Keratinocyte (primary cell): ENCODE measurements at regions not wholly inside any gene's neighbourhood (a gene's known extent, or its start where the extent isn't known, plus 50 kb on each side); places are given as distances from the start of the nearest gene placed in this dataset.

Experiments used
- DNase-seq: peaks from one replicate; pipeline ENCODE4 v3.0.0-alpha.2; 2011; ENCODE audit warnings: low read depth, missing footprints, low spot score
- FAIRE-seq: peaks from 2 replicates; lab custom pipeline; 2011; peaks lifted over from hg19 to GRCh38; lab: Jason Lieb, UNC
- H2AFZ ChIP-seq: 2 replicates; pipeline ENCODE4 v1.6.0; 2012; ENCODE audit warnings: low read length, control low read depth, inconsistent platforms; ENCODE audit not compliant: control insufficient read depth
- H3K27ac ChIP-seq: 2 replicates; pipeline ENCODE4 v1.5.1; 2011; ENCODE audit warnings: low read length; ENCODE audit not compliant: control insufficient read depth, insufficient read depth
- H3K27me3 ChIP-seq: 3 replicates; pipeline ENCODE4 v1.6.0; 2011; ENCODE audit warnings: low read length; ENCODE audit not compliant: control insufficient read depth, insufficient read depth; ENCODE audit errors: extremely low read depth
- H3K36me3 ChIP-seq, 2 experiments: 2 replicates in 1 of 2; 3 replicates in 1 of 2; pipeline ENCODE4 v1.5.1; 2011; ENCODE audit warnings: low read length in 2 of 2, mild to moderate bottlenecking in 1 of 2; ENCODE audit not compliant: control insufficient read depth in 2 of 2, insufficient read depth in 2 of 2; ENCODE audit errors: extremely low read depth in 1 of 2
- H3K4me1 ChIP-seq: 3 replicates; pipeline ENCODE4 v1.5.1; 2011; ENCODE audit warnings: low read length; ENCODE audit not compliant: control insufficient read depth, insufficient read depth; ENCODE audit errors: extremely low read depth
- H3K4me2 ChIP-seq: 3 replicates; pipeline ENCODE4 v1.6.0; 2011; ENCODE audit warnings: low read depth, low read length; ENCODE audit not compliant: control insufficient read depth, insufficient read depth; ENCODE audit errors: extremely low read depth
- H3K4me3 ChIP-seq, 3 experiments: fragments of 200-600 bp in 1 of 3; sonication (generic) in 1 of 3; 2 replicates in 2 of 3; 3 replicates in 1 of 3; pipeline ENCODE4 v1.5.1; 2011 to 2016; ENCODE audit warnings: low read length in 3 of 3, mild to moderate bottlenecking in 3 of 3, control low read depth in 2 of 3, inconsistent platforms in 1 of 3, low read depth in 1 of 3, mixed read lengths in 1 of 3, mixed run types in 1 of 3, moderate library complexity in 1 of 3; ENCODE audit not compliant: control insufficient read depth in 2 of 3, insufficient read depth in 2 of 3; ENCODE audit errors: extremely low read depth in 1 of 3
- H3K79me2 ChIP-seq: 2 replicates; pipeline ENCODE4 v1.6.0; 2012; ENCODE audit warnings: low read length; ENCODE audit not compliant: control insufficient read depth, insufficient read depth
- H3K9ac ChIP-seq: 3 replicates; pipeline ENCODE4 v1.6.0; 2011; ENCODE audit warnings: low read length; ENCODE audit not compliant: control insufficient read depth, insufficient read depth; ENCODE audit errors: extremely low read depth
- H3K9me1 ChIP-seq: 3 replicates; pipeline ENCODE4 v1.6.0; 2011; ENCODE audit warnings: low read length; ENCODE audit not compliant: control insufficient read depth, insufficient read depth; ENCODE audit errors: extremely low read depth
- H3K9me3 ChIP-seq: 2 replicates; pipeline ENCODE4 v1.5.1; 2012; ENCODE audit warnings: low read depth, low read length; ENCODE audit not compliant: control insufficient read depth
- H4K20me1 ChIP-seq: 3 replicates; pipeline ENCODE4 v1.6.0; 2011; ENCODE audit warnings: low read length; ENCODE audit not compliant: control insufficient read depth, insufficient read depth; ENCODE audit errors: extremely low read depth
- CTCF ChIP-seq, 3 experiments: IDR thresholded peaks in 1 of 3; conservative IDR thresholded peaks in 1 of 3; optimal IDR thresholded peaks in 1 of 3; 2 replicates in 2 of 3; 3 replicates in 1 of 3; pipeline versions ENCODE3 to v1.5.1; 2011; ENCODE audit warnings: low read length in 3 of 3, mild to moderate bottlenecking in 3 of 3, moderate library complexity in 2 of 3, control low read depth in 1 of 3, inconsistent platforms in 1 of 3; ENCODE audit not compliant: insufficient read depth in 2 of 3; ENCODE audit errors: extremely low read depth in 1 of 3
- EZH2 ChIP-seq: IDR thresholded peaks from one replicate; pipeline ENCODE4 v1.6.1; 2012; ENCODE audit warnings: inconsistent platforms, mild to moderate bottlenecking, low read length, moderate library complexity
- dilution Hi-C: fragments of 300-500 bp; cut with MboI; formaldehyde crosslinking; loops from one replicate; pipeline ENCODE4 v1.7.0; 2020; ENCODE audit warnings: low sequenced_read_pairs; ENCODE audit not compliant: extremely low pct_ligation_motif_present

GRCh38 chr5:82821846-82822633 lies 255.2 kb downstream of the TMEM167A start:
- Histone ChIP-seq H2AFZ (no peak overlapping the region), H3K9ac (no peak overlapping the region), H3K9me3 (no peaks in the 10 kb centered on the region), H4K20me1 (no peaks in the 10 kb centered on the region), H3K4me2 (no peak overlapping the region), H3K36me3 (no peaks in the 10 kb centered on the region), H3K27me3 (no peaks in the 10 kb centered on the region), H3K4me1 (no peaks in the 10 kb centered on the region), H3K27ac (no peak overlapping the region), H3K9me1 (no peaks in the 10 kb centered on the region), H3K4me3 (no peak overlapping the region), H3K79me2 (no peaks in the 10 kb centered on the region)
- no peak for FAIRE-seq
- TF ChIP-seq CTCF (optimal IDR thresholded peaks at IDR 0.05 in 1 of 3, IDR thresholded peaks at IDR 0.05 in 1 of 3, conservative IDR thresholded peaks at IDR 0.05 in 1 of 3; ENCODE audit: extremely low read depth in 1 of 3, insufficient read depth in 2 of 3, low read length in 3 of 3), result no peak
- no peak for TF ChIP-seq EZH2
- DNase-seq, result no peak
- dilution Hi-C loops, result no loop called here

DNA sequence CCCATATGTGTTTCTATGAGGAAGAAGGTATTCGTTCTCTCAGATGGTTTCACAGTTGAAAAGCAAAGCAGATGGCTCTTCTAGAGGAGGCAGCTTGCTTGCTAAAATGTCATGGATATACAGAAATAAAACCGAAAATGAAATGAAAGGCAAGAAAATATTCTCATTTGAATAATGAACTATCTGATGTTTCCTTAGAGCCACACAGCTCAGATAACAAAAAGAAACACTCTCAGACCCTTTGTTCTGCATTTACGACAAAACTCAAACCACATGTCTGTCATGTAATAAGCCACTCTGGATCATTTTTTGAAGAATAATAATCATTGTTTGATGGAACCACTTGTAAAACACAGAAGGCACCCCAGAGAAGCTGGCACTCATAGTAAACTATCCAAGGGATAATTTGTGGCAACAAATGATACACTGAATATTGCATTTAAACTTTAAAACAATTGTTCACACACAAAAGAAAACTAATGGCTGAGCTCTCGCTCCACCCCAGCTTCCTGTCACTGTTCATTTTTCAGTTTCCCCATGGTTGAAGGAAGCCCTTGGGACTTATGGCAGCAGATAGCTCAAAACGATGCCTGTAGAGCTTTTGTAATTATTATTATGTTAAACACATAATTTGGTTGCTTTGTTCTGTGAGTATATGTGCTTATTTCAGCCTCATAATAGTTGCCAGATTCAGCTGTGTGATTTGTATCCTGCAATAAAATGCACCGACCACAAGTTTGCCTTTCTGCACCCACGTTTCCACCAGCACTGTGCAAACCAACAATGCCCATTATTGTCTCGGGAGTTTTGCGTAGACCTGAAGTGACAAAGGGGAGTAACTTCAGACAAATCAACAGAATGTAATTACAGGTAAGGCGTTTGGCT lies 256.0 kb downstream of the TMEM167A start:
- dilution Hi-C loops, result no loop called here
- Histone ChIP-seq H3K36me3 (no peaks in the 10 kb centered on the region), H3K4me3 (no peak overlapping the region), H3K79me2 (no peaks in the 10 kb centered on the region), H4K20me1 (no peaks in the 10 kb centered on the region), H3K27me3 (no peaks in the 10 kb centered on the region), H3K4me1 (no peaks in the 10 kb centered on the region), H2AFZ (no peak overlapping the region), H3K4me2 (no peak overlapping the region), H3K27ac (no peak overlapping the region), H3K9me3 (no peaks in the 10 kb centered on the region), H3K9ac (no peak overlapping the region), H3K9me1 (no peaks in the 10 kb centered on the region)
- TF ChIP-seq CTCF (optimal IDR thresholded peaks at IDR 0.05 in 1 of 3, IDR thresholded peaks at IDR 0.05 in 1 of 3, conservative IDR thresholded peaks at IDR 0.05 in 1 of 3; ENCODE audit: extremely low read depth in 1 of 3, insufficient read depth in 2 of 3, low read length in 3 of 3) (no peak), EZH2 (no peak)
- no peak for DNase-seq
- no peak for FAIRE-seq
